K562 (cell line): ENCODE measurements at regions not wholly inside any gene's neighbourhood (a gene's known extent, or its start where the extent isn't known, plus 50 kb on each side); places are given as distances from the start of the nearest gene placed in this dataset.

ENCODE experiments used
- CBFA2T2 ChIP-seq: fragments of 450-650 bp; conservative IDR thresholded peaks from 2 replicates; pipeline ENCODE4 v1.6.1; 2017; ENCODE audit warnings: mild to moderate bottlenecking
- DNMT1 ChIP-seq: fragments of 450-650 bp; IDR thresholded peaks from 2 replicates; pipeline ENCODE4 v1.6.1; 2016; ENCODE audit warnings: antibody characterized with exemption, mild to moderate bottlenecking
- DPF2 ChIP-seq: fragments of 450-650 bp; IDR thresholded peaks from 2 replicates; pipeline ENCODE4 v1.6.1; 2016
- GABPA ChIP-seq: fragments of 200-800 bp; sonication (Bioruptor generic); conservative IDR thresholded peaks from 2 replicates; pipeline ENCODE4 v1.6.1; 2016; ENCODE audit warnings: low read depth, missing genetic modification characterization, missing compliant biosample characterization
- GATAD2B ChIP-seq: fragments of 450-650 bp; IDR thresholded peaks from 2 replicates; pipeline ENCODE4 v1.6.1; 2017; ENCODE audit warnings: mild to moderate bottlenecking, borderline replicate concordance
- KLF16 ChIP-seq: IDR thresholded peaks from 2 replicates; pipeline ENCODE4 v1.6.1; 2016; ENCODE audit warnings: antibody characterized with exemption
- MEIS2 ChIP-seq: fragments of 450-650 bp; IDR thresholded peaks from 2 replicates; pipeline ENCODE4 v1.6.1; 2014; ENCODE audit warnings: mild to moderate bottlenecking; ENCODE audit not compliant: partially characterized antibody
- MYNN ChIP-seq, 2 experiments: sonication (generic); formaldehyde crosslinking in 1 of 2; IDR thresholded peaks; 2 replicates each; pipeline versions ENCODE4 v1.5.0 to v1.6.1; 2016 to 2020; ENCODE audit warnings: antibody characterized with exemption in 1 of 2, missing genetic modification reagents in 1 of 2
- NFIX ChIP-seq: fragments of 250-450 bp; sonication (Bioruptor Pico); IDR thresholded peaks from 2 replicates; pipeline ENCODE4 v1.4.0; 2020; ENCODE audit warnings: low read depth, mild to moderate bottlenecking, moderate library complexity
- PHTF2 ChIP-seq: fragments of 250-450 bp; sonication (Bioruptor Pico); IDR thresholded peaks from 2 replicates; pipeline ENCODE4 v1.5.0; 2021; ENCODE audit warnings: mild to moderate bottlenecking
- TRIM28 ChIP-seq: fragments of 450-650 bp; IDR thresholded peaks from 2 replicates; pipeline ENCODE4 v1.6.1; 2017
- ZBED1 ChIP-seq: IDR thresholded peaks from 2 replicates; pipeline ENCODE4 v1.6.1; 2014
- TF ChIP-seq, protein P1 (sequence below): fragments of 200-800 bp; sonication (Bioruptor generic); IDR thresholded peaks from 2 replicates; pipeline ENCODE4 v1.6.1; 2017; ENCODE audit warnings: missing genetic modification characterization, missing compliant biosample characterization
- TF ChIP-seq, protein P2 (sequence below): sonication (generic); formaldehyde crosslinking; IDR thresholded peaks from 2 replicates; pipeline ENCODE4 v1.8.0; 2022; ENCODE audit warnings: missing genetic modification reagents, mild to moderate bottlenecking, moderate library complexity, borderline replicate concordance
- TF ChIP-seq, protein P3 (sequence below), 2 experiments: fragments of 450-650 bp; IDR thresholded peaks; 2 replicates each; pipeline ENCODE4 v1.6.1; 2016; ENCODE audit warnings: mild to moderate bottlenecking in 2 of 2, borderline replicate concordance in 1 of 2, low read depth in 1 of 2, moderate library complexity in 1 of 2
- TF ChIP-seq, protein P4 (sequence below): fragments of 250-450 bp; sonication (Bioruptor Pico); IDR thresholded peaks from 2 replicates; pipeline ENCODE4 v1.5.0; 2021; ENCODE audit warnings: mild to moderate bottlenecking, borderline replicate concordance

DNA sequence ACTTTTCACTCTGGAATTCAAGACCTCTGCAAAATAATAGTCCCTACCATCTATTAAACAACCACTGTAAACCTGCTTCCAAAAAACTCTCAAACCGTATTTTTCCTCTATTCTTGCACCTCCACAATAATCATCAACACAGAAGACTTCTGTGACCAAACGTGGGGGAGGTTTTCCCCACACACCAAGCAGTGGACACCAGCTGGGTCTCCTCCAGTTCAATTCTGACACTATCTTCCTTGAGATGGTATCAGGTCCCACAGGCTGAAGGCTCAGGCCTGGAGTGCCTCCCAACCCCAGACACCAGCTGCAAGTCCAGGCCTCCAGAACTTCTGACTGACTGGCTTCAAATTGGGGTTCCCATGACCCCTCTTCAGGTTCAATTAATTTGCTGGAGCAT is 89.6 kb upstream of the RAP2B start (continued):
- TF ChIP-seq, protein P1, sequence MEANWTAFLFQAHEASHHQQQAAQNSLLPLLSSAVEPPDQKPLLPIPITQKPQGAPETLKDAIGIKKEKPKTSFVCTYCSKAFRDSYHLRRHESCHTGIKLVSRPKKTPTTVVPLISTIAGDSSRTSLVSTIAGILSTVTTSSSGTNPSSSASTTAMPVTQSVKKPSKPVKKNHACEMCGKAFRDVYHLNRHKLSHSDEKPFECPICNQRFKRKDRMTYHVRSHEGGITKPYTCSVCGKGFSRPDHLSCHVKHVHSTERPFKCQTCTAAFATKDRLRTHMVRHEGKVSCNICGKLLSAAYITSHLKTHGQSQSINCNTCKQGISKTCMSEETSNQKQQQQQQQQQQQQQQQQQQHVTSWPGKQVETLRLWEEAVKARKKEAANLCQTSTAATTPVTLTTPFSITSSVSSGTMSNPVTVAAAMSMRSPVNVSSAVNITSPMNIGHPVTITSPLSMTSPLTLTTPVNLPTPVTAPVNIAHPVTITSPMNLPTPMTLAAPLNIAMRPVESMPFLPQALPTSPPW, result peak; percentile 36; the same call in 1 of the 2 replicates
- TF ChIP-seq, protein P2, sequence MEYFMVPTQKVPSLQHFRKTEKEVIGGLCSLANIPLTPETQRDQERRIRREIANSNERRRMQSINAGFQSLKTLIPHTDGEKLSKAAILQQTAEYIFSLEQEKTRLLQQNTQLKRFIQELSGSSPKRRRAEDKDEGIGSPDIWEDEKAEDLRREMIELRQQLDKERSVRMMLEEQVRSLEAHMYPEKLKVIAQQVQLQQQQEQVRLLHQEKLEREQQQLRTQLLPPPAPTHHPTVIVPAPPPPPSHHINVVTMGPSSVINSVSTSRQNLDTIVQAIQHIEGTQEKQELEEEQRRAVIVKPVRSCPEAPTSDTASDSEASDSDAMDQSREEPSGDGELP (CRISPR knock-in tag), result peak; percentile 73
- TF ChIP-seq ZBED1 (no peak), DPF2 (peak; percentile 63; the same call in 1 of the 2 replicates), NFIX (no peak), TRIM28 (no peak), MYNN (IDR thresholded peaks at IDR 0.05) (peak; percentile 36; the same call in 1 of the 2 replicates), MYNN (CRISPR knock-in tag; IDR thresholded peaks at IDR 0.05) (no peak), MEIS2 (peak; percentile 16), CBFA2T2 (peak; percentile 60), KLF16 (peak; percentile 67; the same call in 1 of the 2 replicates), DNMT1 (no peak), PHTF2 (CRISPR knock-in tag) (no peak), GABPA (no peak), GATAD2B (no peak)
- TF ChIP-seq, protein P3, sequence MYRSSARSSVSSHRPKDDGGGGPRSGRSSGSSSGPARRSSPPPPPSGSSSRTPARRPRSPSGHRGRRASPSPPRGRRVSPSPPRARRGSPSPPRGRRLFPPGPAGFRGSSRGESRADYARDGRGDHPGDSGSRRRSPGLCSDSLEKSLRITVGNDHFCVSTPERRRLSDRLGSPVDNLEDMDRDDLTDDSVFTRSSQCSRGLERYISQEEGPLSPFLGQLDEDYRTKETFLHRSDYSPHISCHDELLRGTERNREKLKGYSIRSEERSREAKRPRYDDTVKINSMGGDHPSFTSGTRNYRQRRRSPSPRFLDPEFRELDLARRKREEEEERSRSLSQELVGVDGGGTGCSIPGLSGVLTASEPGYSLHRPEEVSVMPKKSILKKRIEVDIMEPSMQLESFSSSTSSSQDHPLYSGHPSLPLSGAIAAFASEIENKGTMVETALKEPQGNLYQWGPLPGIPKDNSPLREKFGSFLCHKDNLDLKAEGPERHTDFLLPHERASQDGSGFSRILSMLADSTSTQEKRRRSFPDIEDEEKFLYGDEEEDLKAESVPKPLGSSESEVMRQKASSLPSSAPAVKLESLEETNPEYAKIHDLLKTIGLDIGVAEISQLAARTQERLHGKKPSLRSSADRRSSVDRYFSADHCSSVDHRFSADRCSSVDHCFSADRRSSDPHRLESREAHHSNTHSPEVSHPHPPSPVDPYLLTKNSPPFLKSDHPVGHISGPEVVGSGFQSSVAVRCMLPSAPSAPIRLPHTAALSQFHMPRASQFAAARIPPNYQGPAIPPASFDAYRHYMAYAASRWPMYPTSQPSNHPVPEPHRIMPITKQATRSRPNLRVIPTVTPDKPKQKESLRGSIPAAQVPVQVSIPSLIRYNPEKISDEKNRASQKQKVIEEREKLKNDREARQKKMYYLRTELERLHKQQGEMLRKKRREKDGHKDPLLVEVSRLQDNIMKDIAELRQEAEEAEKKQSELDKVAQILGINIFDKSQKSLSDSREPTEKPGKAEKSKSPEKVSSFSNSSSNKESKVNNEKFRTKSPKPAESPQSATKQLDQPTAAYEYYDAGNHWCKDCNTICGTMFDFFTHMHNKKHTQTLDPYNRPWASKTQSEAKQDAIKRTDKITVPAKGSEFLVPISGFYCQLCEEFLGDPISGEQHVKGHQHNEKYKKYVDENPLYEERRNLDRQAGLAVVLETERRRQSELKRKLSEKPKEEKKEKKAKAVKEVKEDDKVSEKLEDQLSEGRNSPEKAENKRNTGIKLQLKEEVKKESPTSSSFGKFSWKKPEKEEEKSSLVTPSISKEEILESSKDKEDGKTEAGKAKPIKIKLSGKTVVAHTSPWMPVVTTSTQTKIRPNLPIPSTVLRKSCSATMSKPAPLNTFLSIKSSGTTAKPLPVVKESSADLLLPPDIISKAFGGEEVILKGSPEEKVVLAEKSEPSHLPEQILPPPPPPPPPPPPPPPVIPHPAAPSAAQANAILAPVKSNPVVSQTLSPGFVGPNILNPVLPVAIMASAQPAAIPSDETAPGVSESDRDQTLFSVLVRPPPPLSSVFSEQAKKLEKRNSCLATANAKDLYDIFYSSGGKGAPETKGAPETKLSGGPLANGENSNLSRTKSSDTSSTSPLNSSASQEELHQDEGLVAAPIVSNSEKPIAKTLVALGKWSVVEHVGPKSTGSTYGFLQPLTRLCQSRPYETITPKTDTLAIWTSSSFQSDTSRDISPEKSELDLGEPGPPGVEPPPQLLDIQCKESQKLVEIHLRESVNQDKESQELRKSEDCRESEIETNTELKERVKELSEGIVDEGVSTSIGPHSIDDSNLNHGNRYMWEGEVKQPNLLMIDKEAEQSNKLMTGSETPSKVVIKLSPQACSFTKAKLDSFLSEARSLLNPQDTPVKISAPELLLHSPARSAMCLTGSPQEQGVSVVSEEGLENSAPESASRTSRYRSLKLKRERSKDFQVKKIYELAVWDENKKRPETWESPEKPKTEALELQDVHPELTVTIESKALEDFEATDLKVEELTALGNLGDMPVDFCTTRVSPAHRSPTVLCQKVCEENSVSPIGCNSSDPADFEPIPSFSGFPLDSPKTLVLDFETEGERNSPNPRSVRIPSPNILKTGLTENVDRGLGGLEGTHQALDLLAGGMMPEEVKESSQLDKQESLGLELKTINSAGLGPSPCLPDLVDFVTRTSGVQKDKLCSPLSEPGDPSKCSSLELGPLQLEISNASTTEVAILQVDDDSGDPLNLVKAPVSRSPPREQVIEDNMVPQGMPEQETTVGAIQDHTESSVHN (IDR thresholded peaks at IDR 0.05; ENCODE audit: borderline replicate concordance in 1 of 2, low read depth in 1 of 2), result 0 out of 4 replicates have a peak, but pooled peaks of 1 of the 2 experiments have one; percentile 24
- TF ChIP-seq, protein P4, sequence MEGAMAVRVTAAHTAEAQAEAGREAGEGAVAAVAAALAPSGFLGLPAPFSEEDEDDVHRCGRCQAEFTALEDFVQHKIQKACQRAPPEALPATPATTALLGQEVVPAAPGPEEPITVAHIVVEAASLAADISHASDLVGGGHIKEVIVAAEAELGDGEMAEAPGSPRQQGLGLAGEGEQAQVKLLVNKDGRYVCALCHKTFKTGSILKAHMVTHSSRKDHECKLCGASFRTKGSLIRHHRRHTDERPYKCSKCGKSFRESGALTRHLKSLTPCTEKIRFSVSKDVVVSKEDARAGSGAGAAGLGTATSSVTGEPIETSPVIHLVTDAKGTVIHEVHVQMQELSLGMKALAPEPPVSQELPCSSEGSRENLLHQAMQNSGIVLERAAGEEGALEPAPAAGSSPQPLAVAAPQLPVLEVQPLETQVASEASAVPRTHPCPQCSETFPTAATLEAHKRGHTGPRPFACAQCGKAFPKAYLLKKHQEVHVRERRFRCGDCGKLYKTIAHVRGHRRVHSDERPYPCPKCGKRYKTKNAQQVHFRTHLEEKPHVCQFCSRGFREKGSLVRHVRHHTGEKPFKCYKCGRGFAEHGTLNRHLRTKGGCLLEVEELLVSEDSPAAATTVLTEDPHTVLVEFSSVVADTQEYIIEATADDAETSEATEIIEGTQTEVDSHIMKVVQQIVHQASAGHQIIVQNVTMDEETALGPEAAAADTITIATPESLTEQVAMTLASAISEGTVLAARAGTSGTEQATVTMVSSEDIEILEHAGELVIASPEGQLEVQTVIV (CRISPR knock-in tag), result no peak
